Kidney epithelial cell (primary cell): ENCODE measurements at regions not wholly inside any gene's neighbourhood (a gene's known extent, or its start where the extent isn't known, plus 50 kb on each side); places are given as distances from the start of the nearest gene placed in this dataset.

ENCODE experiments used
- DNase-seq: peaks from one replicate; pipeline ENCODE4 v3.0.0-alpha.2; 2010; ENCODE audit warnings: low read depth
- H3K27me3 ChIP-seq: 2 replicates; pipeline ENCODE4 v1.6.0; 2011; ENCODE audit warnings: low read length; ENCODE audit not compliant: control insufficient read depth, insufficient read depth
- H3K36me3 ChIP-seq: 2 replicates; pipeline ENCODE4 v1.5.1; 2011; ENCODE audit warnings: low read length; ENCODE audit not compliant: control insufficient read depth, insufficient read depth
- H3K4me3 ChIP-seq: 2 replicates; pipeline ENCODE4 v1.5.1; 2011; ENCODE audit warnings: low read depth, mild to moderate bottlenecking, control low read depth, low read length
- CTCF ChIP-seq: IDR thresholded peaks from 2 replicates; pipeline ENCODE4 v1.5.1; 2011; ENCODE audit warnings: mild to moderate bottlenecking, moderate library complexity, low read length, control low read depth, inconsistent platforms; ENCODE audit not compliant: insufficient read depth, poor library complexity, severe bottlenecking

DNA sequence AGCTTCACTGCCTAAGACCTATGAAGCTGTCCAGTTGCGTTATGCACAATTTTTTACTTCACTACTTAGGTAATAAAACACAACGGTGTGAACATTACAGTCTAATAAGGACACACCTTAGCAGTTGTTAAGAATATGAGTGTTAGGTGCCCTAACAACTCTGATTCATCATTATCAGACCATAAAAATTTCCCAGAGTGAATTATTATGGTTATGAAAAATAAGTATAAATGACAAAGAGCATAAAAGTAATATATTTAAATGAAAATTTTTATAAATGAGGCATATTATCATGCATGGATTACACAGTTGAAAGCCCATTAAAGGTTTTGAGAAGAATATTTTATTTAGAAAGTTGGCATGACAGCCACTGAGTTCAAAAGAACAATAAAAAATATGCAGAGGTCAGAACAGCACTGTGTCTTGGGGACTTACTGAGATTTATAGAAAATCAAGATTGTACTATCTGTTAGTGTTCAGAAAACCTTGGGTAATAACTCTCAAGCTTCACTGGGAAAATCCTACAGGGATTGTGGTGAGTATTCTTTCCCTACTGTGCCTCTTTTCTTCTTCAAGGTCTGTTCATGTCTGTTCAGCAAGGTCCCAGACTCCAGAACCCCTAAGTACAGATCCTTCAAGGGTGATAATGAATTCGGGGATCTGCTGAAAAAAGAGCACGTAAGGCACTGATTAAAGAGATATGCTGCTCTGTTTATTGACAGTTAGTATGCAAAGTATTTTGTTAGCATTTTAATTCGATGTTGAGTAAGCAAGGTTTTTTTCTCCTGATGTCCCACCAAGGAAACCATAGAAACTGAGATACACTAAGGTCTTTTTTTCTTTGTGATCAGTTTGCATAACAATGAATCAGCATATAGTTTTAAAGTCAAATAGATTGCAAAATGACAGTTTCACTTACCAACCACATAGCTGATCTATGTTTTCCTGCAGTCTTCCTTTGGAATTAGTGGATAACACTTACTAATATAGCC is 250.0 kb downstream of the DSEL start:
- H3K4me3 ChIP-seq: no peak overlapping the region
- peak; percentile 1 for DNase-seq
- H3K27me3 ChIP-seq: no peaks in the 10 kb centered on the region
- H3K36me3 ChIP-seq: no peaks in the 10 kb centered on the region
- TF ChIP-seq CTCF: no peak

DNA sequence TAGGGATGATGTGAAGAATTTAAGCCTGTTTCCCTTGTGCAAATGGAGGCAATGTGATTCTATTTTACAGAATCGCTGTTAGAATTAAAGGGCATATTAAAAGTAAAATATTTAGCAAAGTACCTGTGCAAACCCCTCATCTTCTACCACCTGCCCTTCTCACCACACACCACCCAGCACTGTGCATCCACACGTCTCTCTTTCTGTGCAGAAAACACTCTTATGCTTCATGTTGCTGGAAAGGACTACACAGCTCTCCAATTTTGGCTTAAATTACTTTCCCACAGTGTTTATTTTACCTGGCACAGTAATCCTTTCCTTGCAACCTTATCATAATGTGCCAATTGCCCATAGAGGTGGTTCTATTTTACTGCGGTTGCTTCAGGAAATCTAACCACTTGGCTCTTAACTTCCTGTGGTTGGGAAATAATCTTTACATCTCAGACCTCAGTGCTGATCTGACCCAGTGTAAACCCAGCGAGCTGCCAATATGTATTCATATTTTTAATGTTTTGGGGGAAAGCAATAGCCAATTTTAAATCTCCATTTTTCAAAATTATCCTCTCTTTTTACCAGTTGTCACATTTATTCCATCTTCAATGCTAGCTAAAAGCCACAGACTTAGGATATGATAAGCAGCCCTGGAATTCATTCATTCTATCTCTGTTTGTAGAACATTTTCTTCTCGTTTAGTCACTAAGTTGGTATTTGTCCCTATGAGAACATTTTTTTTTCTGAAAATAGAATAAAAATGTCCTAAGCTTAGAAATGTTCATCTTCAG is 250.9 kb downstream of the DSEL start:
- Histone ChIP-seq H3K27me3 (no peaks in the 10 kb centered on the region), H3K4me3 (no peak overlapping the region), H3K36me3 (no peaks in the 10 kb centered on the region)
- peak; percentile 19 for DNase-seq
- no peak for TF ChIP-seq CTCF

DNA sequence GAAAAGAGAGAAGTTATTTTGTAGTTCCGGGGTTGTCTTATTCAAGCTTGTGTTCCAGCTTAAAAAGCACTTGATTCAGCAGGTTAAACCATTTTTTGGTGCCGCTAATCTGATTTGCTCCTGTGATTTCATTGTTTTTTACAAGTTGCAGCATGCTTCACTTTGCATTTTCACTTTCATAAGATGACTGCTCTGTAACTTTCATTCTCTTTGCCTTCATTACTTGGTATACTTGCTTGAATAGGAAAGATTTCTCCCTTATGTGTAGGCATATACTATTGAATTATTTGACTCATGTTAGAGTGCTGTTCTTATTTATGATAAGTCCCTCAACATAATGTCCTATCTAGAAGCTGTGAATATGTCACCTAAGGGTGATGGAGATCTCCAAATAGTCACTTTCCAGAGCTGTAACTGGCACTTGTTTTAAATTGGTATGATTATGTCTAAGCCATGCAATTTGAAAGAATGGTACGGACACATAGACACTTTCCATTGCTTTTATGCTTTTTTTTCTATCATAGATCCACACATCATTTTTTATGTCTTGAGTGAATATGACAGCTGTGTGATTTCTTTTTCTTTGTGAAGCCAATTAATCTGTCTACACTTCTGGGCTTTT is 254.5 kb downstream of the DSEL start:
- no peaks in the 10 kb centered on the region for H3K27me3 ChIP-seq
- H3K36me3 ChIP-seq: no peaks in the 10 kb centered on the region
- H3K4me3 ChIP-seq: no peak overlapping the region
- no peak for TF ChIP-seq CTCF
- no peak for DNase-seq

DNA sequence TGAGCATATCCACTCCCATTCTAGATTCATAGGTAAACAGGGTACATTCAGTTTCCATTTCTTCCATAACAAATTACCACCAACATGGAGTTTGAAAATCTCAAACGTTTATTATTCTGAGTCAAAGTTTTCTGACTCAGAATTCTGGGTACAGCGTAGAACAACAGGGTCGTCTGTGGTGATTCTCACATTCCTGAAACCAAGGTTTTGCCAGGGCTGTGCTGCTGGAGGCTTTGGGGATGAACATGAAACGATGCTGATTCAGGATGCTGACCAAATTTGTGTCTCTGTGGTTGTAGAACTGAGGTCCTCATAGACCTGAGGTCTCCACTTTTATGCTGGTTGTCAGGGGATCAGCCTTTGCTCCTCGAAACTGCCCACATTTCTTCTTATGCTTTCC is 255.7 kb downstream of the DSEL start:
- DNase-seq: no peak
- H3K4me3 ChIP-seq: no peak overlapping the region
- H3K27me3 ChIP-seq: no peaks in the 10 kb centered on the region
- no peak for TF ChIP-seq CTCF
- H3K36me3 ChIP-seq: no peaks in the 10 kb centered on the region

GRCh38 chr18:67250776-67251424 is 265.6 kb downstream of the DSEL start:
- Histone ChIP-seq H3K36me3 (no peaks in the 10 kb centered on the region), H3K4me3 (no peak overlapping the region), H3K27me3 (no peaks in the 10 kb centered on the region)
- no peak for TF ChIP-seq CTCF
- DNase-seq: no peak
